NB4 (cell line): ENCODE measurements at regions not wholly inside any gene's neighbourhood (a gene's known extent, or its start where the extent isn't known, plus 50 kb on each side); places are given as distances from the start of the nearest gene placed in this dataset.
"Not testable (repeated sequence)": the region's sequence is repeated elsewhere in the genome, so short reads cannot be mapped to it uniquely, and the experiment has no call there.

ENCODE experiments used
- DNase-seq: peaks from one replicate; pipeline ENCODE4 v3.0.0; 2010; ENCODE audit warnings: low read depth
- H3K4me3 ChIP-seq: one replicate; pipeline ENCODE4 v1.5.1; 2011; ENCODE audit warnings: mild to moderate bottlenecking, low read depth, low read length, moderate library complexity
- MYC ChIP-seq: IDR thresholded peaks from 2 replicates; pipeline ENCODE4 v1.6.1; 2011; ENCODE audit warnings: low read depth, low read length
- POLR2A ChIP-seq: IDR thresholded peaks from 2 replicates; pipeline ENCODE4 v1.6.1; 2011; ENCODE audit warnings: mild to moderate bottlenecking; ENCODE audit not compliant: insufficient read length; ENCODE audit errors: extremely low read depth
- TF ChIP-seq, protein P1 (sequence below): IDR thresholded peaks from one replicate; pipeline ENCODE4 v1.5.1; 2012; ENCODE audit warnings: low read depth, low read length
- TF ChIP-seq, protein P2 (sequence below): IDR thresholded peaks from 2 replicates; pipeline ENCODE4 v1.6.1; 2011; ENCODE audit warnings: low read depth, low read length

DNA sequence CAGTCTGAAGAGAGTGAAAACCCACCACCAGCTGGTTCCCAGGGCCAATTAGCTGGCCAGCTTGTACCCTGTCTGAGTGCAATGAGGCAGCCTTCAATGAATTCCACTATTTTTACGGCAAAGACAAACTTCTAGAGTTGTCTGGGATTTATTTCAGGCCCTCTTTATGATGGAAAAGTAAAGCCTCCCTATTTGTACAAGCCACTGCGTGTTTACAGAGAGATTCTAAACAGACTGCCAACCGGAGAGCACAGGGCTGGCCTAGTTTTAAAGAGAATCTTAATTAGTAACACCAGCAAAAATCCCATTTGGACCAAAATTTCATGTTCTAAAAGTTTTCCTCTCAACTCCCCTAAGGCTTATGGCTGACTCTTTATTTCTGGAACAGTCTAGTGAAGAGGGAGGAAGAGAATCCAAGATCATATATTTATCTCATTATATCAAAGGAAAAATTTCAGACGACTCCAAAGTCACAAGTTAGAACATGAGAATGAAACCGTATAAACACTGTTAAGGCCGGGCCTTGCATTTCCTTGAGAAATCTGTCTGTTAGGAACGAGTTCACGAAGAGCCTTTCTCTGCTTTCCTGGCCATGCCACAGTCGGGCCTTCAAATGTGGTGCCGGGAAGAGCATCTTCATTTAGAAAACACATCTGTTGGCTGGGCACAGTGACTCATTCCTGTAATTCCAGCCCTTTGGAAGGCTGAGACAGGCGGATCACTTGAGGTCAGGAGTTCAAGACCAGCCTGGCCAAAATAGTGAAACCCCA lies 724.6 kb upstream of the NRP1 start:
- no peak for DNase-seq
- TF ChIP-seq, protein P1, sequence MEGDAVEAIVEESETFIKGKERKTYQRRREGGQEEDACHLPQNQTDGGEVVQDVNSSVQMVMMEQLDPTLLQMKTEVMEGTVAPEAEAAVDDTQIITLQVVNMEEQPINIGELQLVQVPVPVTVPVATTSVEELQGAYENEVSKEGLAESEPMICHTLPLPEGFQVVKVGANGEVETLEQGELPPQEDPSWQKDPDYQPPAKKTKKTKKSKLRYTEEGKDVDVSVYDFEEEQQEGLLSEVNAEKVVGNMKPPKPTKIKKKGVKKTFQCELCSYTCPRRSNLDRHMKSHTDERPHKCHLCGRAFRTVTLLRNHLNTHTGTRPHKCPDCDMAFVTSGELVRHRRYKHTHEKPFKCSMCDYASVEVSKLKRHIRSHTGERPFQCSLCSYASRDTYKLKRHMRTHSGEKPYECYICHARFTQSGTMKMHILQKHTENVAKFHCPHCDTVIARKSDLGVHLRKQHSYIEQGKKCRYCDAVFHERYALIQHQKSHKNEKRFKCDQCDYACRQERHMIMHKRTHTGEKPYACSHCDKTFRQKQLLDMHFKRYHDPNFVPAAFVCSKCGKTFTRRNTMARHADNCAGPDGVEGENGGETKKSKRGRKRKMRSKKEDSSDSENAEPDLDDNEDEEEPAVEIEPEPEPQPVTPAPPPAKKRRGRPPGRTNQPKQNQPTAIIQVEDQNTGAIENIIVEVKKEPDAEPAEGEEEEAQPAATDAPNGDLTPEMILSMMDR = no peak
- TF ChIP-seq POLR2A (no peak), MYC (no peak)
- TF ChIP-seq, protein P2, sequence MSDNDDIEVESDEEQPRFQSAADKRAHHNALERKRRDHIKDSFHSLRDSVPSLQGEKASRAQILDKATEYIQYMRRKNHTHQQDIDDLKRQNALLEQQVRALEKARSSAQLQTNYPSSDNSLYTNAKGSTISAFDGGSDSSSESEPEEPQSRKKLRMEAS = no peak

DNA sequence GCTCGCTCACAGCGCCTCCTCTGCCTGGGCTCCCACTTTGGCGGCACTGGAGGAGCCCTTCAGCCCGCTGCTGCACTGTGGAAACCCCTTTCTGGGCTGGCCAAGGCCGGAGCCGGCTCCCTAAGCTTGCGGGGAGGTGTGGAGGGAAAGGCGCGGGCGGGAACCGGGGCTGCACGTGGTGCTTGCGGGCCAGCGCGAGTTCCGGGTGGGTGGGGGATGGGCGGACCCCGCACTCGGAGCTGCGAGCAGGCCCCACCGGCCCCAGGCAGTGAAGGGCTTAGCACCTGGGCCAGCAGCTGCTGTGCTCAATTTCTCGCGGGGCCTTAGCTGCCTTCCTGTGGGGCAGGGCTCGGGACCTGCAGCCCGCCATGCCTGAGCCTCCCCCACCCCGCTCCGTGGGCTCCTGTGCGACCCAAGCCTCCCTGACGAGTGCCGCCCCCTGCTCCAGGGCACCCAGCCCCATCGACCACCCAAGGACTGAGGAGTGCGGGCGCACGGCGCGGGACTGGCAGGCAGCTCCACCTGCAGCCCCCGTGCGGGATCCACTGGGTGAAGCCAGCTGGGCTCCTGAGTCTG lies 721.0 kb upstream of the NRP1 start:
- not testable (repeated sequence) for H3K4me3 ChIP-seq, DNase-seq

More for the DNA sequence above, 724.6 kb upstream of the NRP1 start:
- H3K4me3 ChIP-seq = no peak overlapping the region

DNA sequence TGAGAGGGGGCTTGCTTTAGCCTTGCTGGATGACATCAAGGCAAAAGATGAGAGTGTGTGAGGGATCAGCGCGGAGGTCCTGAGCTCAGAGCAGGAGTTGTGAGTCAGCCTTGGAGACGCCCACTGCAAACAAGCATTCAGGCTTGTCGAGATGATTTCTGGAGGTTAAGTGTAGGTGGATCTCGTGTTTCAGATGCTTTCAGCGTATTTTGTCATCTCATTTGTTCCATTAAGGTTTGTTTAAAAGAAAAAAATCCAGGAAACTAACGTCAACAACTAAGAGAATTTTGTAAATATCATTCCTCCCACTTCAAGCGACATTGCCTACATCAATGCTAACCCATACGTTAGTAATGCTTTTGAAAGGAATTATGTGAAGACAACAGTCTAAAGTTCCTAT lies 715.4 kb upstream of the NRP1 start:
- H3K4me3 ChIP-seq = no peak overlapping the region
- DNase-seq = no peak
- TF ChIP-seq, protein P1 = no peak
- no peak for TF ChIP-seq POLR2A
- TF ChIP-seq, protein P2 = no peak
- TF ChIP-seq MYC = no peak

DNA sequence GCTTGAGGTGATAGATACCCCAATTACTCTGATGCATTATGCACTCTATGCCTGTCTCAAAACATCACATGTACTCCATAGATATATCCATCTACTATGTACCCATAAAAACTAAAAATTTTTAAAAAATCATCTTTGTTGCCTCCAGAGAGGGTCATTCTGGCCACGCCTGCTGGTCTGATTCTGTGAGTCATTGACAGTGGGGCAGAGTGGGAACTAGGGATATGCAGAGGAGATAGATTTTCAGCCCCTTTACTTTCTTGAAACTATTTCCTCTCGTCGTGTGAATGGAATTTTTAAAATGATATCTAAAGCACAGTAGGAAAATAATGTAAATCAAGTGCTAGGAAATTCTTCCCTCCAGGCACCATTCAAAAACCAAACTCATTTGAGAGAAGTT lies 715.0 kb upstream of the NRP1 start:
- no peak for DNase-seq
- H3K4me3 ChIP-seq = no peak overlapping the region
- TF ChIP-seq, protein P1 = no peak
- no peak for TF ChIP-seq POLR2A
- TF ChIP-seq MYC = no peak
- TF ChIP-seq, protein P2 = no peak

DNA sequence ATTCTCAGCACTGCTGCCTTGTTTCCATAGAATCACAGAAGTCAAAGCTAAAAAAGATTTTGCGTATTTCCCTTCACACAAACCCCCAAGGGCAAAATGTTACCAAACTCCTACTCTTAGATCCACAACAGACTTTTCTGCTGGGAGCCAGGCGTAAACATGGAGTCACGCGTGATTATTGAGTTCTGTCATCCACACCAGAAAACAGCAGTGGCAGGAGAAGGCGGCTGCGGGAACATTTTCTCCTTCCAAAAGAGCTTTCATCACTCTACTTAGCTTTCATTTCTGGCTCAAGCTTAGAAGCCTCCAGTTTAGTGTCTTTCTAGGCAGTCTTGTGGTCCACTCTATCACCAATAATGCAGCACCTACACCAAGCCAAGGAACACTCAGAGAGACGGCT lies 712.9 kb upstream of the NRP1 start:
- no peak overlapping the region for H3K4me3 ChIP-seq
- no peak for DNase-seq
- TF ChIP-seq, protein P1 = no peak
- TF ChIP-seq POLR2A (no peak), MYC (no peak)
- TF ChIP-seq, protein P2 = no peak

DNA sequence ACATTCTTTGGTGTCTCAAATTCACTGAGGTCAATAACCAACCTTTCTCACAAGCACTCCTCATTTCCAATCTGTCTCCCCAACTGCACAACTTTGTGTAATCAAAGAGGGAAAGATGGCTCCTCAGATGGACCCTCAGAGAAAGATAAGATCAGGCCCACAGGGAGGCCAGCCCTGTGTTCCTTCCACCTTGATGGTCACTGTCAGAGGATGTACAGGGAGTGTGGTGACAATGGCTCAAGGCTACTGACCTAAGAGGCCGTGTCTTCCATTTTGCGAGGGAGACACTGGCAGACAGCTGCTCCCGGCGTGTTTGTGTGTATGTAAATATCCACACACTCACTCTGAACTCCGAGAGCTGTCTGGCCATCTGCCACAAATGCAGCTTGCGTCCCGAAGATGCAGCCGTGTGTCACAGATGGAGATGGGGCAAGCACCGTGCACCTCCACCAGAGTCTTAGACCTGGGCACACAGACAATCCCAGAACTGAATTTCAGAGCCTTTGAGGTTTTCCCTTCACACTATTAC lies 712.1 kb upstream of the NRP1 start:
- no peak for DNase-seq
- no peak overlapping the region for H3K4me3 ChIP-seq
- TF ChIP-seq, protein P1 = no peak
- TF ChIP-seq POLR2A = no peak
- TF ChIP-seq MYC = no peak
- TF ChIP-seq, protein P2 = no peak
